Hematopoietic multipotent progenitor cell treated with erythropoietin and hydrocortisone succinate and interleukin-3 and kit ligand, for 4 days (in vitro differentiated cells): ENCODE measurements at regions not wholly inside any gene's neighbourhood (a gene's known extent, or its start where the extent isn't known, plus 50 kb on each side); places are given as distances from the start of the nearest gene placed in this dataset.

Experiments
- DNase-seq: peaks from one replicate; pipeline ENCODE4 v3.0.0-alpha.2; 2015

DNA sequence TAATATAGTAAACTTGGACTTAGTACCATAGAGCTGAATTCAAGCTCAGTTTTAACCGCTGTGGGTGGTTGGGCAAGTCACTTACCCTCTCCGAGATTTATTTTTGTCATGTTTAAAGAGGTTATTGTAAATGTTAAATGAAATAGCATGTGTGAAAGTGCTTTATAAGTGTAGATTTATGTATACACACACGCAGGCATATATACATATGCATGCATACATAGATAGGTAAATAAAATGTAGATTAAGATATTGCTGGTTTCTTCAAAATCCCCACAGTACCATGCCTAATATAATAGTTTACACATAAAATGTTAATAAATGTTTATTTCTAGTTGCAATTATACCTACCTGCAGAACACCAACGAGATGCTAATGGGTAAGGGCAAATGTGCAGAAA lies 164.5 kb upstream of the EGFLAM start:
- no peak for DNase-seq

DNA sequence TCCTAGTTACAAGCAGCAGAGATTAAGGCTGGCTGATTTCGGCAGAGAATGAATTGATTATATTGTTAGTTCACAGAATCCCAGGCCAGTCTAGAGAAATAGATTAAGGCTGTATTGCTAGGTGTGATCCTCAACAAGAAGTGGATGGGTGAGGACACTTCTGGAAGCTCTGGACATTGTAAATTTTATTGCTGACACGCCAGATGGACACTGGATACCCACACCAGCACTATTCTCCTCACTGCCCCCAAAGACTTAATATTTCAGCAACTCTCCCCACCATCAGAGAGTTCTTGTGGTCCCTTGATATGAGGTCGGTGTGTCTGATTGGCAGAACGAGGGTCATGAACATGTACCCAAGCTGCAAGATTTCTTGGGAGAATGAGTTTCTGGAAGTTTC lies 171.6 kb upstream of the EGFLAM start:
- no peak for DNase-seq

DNA sequence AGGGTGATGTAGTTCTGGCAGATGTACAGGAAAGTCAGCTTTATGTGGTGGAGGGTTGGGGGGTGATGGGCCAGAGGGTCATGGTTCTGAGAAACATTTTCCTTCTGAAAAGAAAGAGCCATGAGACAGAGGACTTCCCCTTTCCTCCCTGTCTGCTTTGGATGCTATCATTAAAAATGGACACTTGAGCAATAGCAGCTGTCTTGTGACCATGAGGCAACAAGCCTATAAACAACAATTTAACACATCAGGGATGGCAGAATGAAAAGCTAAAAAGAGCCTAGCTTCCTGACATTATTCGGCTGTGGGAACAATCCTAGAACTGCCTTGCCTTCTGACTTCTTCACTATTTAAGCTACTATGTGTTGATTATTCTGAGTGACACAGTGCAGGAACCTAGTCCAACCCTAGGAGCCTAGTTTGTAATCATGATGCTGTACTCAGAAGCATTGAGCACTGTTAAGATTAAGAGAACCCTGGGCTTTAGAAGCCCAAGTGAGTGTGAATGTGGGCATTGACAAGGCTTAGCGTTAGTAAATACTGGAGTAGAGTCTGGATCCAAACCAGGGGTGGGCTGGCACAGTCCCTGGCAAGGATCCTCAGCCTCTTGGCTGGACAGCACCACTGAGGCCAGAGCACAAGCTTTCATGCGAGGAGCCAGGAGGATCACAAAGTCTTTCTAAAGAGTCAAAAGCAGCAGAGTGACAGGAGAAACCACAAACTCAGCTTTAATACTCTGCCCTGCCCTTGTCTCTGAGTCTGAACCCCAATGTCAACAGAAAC lies 178.5 kb upstream of the EGFLAM start:
- DNase-seq: peak; percentile 8

DNA sequence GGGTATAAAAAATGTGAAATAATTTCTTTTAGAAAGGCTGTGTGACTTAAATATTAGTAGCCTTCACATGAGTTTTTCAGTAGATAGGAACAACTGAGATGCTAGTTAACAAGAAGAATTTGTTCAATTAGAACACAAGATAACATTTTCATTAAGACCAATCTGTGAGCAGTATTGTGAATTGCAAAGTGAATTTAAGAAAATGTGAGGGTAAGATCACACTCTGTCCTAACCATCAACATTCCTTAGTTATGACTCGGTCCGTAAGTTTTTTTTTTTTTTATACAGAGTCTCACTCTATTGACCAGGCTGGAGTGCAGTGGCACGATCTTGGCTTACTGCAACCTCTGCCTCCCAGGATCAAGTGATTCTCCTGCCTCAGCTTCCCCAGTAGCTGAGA lies 180.2 kb upstream of the EGFLAM start:
- no peak for DNase-seq

DNA sequence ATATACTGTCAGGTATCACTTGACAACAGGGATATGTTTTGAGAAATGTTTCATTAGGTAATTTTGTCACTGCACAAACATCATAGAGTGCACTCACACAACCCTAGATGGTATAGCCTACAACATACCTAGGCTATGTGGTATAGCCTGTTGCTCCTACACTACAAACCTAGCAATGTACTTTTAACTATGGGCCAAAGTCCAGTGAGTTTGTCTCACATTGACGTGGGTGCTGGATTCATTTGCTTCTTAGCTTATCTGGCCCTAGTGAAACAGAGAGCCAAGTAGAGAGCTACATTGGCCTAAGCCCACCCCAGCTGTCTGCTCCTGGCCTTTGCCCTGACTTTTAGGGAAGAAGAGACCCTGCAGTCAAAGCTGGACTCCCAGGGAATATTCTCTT lies 180.7 kb upstream of the EGFLAM start:
- DNase-seq: no peak

DNA sequence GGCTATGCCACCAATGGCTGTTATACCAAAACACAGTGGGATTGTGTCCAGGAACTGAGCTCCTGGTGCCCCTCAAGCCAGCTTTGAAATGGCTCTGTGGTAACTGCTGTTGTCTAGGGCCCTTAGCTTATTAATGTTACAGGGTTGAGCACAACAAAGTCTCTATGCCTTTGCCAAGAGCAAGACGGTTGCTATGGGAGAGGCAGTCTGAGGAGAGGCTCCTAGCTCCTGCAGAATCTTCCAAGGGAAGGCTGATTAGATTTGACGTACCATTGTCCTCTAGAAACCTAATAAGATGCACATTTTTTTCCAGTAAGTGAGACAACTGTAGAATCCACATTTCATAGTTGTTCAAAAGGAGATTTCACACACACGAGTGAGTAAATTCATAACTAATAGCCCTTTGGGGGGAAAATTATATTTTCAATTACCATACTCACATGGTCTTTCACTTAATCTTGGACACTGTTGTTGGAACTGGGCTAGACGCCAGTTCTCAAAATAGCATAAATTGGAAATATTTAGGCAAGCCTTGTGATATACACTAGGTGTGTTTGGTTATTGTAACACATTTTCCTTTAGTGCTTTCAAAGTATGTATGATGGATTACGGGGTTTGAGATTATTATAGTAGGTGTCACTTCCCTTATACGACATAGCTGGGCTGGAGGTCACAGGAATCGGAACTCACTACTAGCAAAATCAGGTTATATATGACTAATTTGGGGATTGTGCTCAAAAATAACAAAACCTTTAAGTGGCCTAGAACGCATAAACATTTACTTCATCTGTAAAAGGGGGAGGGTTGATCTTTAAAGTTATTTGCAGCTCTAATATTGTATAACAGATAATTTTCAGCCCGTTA lies 186.3 kb upstream of the EGFLAM start:
- DNase-seq: no peak

DNA sequence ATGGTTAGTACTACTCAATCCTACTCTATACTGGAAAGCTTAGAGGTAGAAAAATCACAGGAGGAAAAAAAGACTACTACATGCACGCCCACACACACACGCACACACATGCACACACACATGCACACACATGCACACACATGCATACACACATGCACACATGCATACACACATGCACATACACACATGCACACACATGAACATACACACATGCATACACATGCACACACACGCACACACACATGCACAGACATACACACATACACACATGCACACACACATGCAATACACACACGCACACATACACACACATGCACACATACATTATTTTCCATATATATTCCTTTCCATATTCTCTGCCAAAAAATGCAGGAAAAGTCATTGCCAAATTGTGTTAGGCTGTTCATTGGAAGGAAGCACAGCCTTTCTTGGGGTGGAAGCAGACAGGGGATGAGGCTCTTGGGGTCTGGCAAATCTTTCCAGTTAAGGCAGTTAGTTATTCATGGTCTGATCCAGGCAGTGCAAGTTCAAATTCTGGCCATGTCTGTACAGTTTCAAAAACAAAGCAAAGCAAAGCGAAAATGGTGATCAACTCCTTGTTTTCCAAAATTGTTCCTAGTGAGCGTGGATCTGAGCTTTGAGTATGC lies 187.9 kb upstream of the EGFLAM start:
- DNase-seq: no peak

DNA sequence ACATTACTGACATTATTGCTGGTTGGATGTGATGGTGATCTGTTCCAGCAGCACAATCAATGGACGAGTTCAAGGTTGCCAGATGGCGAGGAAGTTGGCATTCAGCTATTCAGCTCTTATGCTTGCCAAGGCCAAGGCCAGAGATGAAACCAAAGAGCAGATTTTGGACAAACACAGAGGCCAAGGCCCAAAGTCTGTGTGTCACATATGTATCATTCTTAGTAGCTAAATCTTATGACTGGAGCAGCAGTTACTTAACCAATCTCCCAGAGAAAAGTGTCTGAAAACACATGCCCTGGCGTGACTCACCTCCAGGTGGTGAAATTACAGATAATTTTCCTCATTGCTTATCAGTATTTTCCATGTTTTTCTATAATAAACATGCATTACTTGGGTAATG lies 189.0 kb upstream of the EGFLAM start:
- DNase-seq: no peak

DNA sequence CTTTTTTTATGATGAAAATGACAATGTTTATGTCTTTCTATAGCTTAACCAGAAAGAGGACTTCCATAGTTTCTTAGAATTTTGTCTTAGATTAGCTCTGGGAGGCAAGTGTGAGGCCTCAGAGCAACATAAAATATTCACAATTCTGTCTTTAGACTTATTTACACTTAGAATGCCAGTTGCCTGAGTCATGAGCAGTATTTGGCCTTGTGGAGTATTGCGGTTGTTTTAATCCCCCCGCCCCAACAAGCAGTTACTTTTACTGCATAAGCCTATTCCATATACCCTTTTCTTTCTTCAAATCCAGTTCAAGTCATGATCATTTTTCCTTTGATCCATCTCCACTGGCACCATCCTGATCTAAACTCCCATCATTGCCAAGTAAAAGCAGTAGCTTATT lies 198.0 kb upstream of the EGFLAM start:
- DNase-seq: no peak

DNA sequence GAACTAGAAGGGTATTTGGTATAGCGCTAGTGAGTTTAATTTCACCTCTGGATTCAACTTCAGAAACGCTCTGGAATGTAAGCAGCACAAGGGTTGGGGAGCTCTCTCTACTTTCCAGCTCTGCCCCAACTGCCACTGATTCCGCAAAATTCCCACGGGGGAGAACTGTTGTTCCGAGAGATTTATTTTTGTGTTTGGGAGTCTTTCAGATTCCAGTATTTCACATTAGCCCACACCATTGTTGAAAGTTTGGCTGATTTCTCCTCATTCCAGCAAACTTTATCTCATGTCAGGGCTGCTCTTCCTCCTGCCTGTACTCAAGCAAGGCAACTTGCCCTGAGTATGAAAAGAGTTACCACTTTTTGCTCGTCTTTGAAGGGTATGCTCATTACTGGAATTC lies 198.5 kb upstream of the EGFLAM start:
- DNase-seq: no peak

DNA sequence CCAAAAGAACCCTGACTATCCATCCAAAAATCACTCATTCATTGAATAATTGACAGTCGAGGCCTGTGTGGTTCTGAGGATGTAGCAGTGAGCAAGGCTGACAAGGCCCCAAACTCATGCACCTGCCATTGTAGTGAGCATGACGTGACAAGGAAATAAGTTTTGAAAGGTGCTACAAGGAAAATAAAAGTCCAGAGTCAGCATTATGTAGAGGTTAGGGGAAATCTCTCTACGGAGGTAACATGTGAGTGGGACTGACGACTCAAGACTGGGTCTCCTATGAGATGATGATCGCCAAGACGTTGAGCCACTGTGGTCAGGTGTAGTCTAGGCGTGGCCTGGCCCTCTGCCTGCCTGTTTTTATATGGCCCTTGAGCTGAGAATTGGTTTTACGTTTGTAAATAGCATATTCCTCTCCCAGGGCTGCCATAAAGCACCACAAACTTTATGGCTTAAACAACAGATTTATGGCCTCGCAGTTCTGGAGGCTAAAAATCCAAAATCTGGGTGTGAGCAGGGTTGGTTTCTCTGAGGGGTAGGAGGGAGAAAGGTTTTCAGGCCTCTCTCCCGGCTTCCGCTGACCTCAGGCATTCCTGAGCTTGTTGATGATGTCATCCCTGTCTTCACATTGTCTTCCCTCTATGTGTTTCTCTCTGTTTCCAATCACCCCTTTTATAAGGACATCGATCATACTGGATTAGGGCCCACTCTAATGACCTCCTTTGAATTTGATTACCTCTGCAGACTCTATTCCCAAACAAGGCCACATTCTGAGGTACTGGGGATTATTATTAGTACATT lies 206.4 kb upstream of the EGFLAM start:
- no peak for DNase-seq

DNA sequence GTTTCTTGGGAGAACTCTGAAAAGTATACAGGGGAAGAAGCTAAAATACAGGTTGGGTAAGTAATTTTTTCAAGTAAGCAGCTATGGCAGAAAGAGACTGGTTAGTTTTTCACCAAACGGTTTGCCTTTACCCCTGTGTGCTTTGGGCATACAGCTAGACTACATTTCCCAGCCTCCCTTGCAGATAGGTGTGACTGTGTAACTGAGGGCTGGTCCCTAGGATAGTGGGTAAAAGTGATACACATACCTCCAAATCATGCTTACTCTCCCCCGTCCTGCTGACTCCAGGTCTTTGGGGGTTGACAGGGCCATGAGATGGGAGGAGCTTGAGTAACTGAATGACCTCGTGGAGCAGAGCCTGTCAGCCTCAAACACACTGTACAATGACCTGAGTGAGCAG lies 208.6 kb upstream of the GDNF start:
- no peak for DNase-seq

DNA sequence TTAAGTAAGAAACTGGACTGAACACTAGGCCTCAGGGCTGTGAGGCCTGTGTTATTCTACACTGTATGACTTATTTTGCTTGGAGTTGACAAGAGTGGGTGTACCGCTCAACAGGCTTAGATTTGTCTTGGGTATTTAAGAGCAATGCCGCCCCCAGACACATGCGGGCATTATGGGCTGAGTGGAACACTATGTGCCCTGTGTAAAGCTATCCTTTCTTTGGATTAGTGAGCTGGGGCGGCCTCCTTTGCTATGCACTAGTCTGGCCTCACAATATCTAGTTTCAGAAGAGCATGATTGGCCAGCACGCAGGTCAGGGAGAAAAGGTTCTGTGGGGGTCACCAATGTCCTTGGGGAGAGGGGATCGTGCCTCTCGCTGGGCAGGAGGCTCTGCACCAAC lies 206.3 kb upstream of the GDNF start:
- DNase-seq: no peak

DNA sequence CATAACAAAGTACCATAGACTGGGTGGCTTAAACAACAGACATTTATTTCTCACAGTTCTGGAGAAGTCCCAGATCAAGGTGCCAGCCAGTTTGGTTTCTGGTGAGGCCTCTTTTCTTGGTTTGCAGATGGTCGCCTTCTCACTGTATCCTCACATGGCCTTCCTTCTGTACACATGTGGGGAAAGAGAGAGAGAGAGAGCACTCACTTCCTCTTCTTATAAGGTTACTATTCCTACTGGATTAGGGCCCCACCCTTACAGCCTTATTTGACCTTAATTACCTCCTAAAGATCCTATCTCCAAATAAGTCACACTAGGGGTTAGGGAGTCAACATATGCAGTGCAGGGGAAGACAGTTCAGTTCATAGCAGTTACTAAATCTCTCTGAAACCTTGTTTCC lies 205.6 kb upstream of the GDNF start:
- DNase-seq: no peak

DNA sequence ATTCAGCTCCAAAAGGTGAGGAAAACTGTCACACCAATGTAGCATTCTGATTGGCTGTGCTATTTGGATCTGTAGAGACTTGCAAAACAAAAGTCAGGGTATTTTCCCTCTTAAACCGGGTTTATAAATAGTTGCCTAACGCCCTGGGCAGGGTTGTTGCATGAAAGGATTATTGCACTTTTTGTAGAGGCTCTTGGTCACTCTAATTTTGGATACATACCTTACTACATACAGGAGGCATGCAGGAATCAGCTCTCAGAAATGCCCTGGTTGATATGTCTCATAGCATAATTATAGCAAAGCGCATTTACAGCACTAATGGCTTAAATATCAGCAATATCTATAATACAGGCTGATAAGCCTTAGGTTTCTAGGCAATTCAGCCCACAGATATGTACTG lies 200.0 kb upstream of the GDNF start:
- DNase-seq: no peak

DNA sequence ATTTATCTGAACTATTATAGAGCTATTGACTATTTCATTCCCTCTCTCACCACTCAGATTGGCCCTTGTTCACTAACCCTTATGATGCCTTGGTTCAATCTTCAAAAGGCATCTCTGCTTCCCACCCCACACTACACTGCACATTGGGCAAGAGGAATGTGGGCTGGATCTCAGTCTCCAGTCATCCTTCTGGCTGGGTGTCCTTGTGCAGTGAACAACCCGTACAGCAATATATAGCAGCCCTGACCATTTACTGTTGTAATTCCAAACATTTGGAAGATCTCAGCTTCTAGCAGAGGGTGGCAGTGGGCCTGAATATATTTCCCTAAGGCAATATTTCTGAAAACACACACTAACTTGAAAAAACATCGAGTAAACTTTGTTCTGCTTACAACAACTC lies 199.2 kb upstream of the GDNF start:
- no peak for DNase-seq

DNA sequence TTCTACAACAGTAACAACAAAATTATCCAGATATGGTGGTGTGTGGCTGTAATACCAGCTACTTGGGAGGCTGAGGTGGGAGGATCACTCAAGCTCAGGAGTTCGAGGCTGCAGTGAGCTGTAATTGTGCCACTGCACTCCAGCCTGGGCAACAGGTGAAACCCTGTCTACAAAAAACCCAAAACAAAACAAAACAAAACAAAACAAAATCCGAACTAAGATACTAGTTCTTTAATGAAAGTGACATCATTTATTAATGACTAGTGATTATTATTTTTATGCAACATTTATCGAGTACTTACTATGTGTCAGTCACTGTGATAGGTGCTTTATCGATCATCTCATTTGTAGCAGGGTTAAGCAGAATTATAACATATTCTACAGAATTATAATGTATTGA lies 196.9 kb upstream of the GDNF start:
- DNase-seq: no peak

DNA sequence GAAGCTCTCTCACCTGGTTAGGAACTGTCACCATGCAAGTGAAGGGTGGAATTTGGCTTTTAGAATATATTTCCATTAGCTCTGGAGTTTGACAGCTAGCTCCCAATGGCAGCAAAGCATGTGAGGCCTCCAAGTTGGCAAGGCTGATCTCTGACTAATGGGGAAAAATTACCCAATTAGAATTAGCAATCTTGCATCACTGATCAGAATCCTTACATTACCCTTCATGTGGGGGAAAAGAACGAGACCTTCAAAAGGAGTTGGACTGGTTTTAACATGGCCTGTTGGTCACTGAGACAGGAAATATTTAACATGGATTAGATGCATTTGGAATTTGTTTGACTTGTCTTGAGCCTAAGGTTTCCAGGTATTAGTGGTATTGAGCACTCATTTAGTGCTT lies 192.3 kb upstream of the GDNF start:
- DNase-seq: no peak

DNA sequence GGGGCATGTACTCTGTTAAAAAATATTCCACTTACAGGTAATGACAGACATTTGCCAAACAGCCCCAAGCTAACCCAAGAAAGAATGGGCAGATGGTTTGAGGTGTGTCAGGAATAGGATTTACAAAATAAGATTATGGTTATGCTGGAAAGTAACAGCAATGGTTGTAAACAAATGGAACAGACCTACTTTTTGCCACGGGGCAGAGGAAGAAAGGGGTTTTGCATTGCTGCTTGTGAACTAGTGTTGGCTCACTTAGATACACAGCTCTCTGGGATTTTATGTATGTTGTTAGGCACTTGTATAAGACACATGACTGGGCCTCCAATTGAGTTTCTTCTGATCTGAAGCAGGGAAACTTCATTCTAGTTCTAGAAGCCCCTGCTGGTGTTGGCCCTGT lies 191.5 kb upstream of the GDNF start:
- DNase-seq: no peak

DNA sequence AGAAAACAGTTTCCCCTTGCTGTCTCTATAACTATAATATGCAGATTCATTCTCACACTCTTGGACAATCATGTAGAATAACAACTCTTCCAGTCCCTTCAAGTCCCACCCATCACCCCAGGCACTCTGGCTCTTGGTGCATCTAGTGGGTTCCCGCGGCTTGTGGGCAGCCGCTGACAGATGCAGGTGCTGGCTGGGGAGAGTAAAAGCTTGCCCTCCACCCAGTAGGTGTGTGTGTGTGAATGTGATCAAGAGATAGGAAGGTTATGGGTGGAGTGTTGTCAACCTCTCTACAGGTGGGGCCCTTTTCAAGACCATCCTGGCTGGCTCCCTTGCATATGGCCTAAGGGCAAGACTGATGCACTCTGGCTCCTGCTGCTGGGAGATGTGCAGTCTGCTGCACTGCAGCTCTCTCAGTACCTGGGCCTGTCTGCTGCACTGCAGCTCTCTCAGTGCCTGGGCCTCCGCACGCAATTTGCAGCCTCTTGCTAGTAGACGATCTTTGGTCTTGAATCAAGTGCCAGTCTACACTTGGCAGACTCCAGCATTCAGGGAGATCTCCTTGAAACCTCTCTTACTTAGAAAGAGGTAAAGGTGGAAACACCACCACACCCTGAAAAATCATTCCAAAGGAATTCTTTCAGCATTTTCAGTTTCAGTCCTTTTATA lies 189.7 kb upstream of the GDNF start:
- no peak for DNase-seq

DNA sequence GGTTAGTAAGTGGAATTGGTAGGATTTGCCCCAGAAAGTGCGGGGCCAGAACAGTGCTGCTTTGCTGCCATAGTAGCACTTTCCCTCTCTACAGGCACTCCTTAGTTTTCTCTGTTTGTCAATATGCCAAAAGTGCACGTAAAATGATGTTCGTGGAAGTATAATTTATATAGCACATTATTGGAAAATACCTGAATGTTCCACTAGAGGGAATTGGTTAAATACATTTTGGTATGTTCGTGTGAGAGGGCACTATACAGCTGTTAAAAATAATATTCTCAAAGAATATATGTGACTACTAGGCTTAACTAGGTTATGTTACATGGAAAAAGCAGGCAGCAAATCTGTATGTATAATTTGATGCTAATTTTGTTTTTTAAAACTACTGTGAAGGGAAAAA lies 184.0 kb upstream of the GDNF start:
- peak; percentile 15 for DNase-seq

DNA sequence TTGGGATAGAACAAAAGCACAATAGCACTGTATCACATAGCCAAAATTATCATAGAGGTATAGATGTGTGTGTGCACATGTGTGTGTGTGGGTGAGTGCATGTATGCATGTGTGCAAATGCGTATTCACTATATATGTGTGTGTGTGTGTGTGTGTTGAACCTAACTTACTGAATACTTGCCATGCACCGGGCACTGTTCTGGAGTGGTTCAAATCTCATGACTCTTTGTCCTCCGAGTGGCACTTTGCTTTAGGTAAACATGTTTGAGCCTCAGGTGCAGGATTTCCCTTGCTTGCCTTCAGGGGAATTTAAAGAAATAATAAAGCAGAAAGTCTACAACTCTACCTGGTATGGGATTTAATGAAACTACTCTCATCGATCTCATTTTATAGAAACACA lies 183.5 kb upstream of the GDNF start:
- DNase-seq: no peak

DNA sequence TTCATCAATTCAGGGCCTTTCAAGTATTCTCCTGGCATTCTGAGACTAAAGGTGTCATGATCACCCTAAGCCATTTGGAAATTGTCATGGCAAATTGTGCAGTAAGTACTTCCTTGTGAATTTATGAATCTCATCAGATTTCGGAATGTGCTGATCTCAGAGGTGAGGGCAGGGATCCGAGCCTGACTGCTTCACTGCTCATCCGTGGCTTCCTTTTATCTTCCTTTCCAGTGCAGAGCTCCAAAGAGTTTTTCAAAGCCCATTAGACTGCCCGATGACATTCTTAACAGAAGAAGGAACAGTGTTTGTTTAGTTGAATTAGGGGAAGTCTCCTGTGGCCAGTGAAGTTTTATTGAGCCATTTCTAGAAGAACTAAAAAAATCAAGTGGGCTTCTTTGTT lies 182.8 kb upstream of the GDNF start:
- no peak for DNase-seq
